BE2C (cell line): ENCODE measurements at regions not wholly inside any gene's neighbourhood (a gene's known extent, or its start where the extent isn't known, plus 50 kb on each side); places are given as distances from the start of the nearest gene placed in this dataset.

Experiments used
- DNase-seq: peaks from one replicate; pipeline ENCODE4 v3.0.0-alpha.2; 2020
- H3K27me3 ChIP-seq: fragments of 250-450 bp; sonication (Bioruptor Pico); 2 replicates; pipeline ENCODE4 v1.5.1; 2020; ENCODE audit warnings: mild to moderate bottlenecking
- H3K36me3 ChIP-seq: fragments of 250-450 bp; sonication (Bioruptor Pico); 2 replicates; pipeline ENCODE4 v1.5.1; 2020; ENCODE audit warnings: mild to moderate bottlenecking
- H3K4me1 ChIP-seq: fragments of 250-450 bp; sonication (Bioruptor Pico); 2 replicates; pipeline ENCODE4 v1.5.1; 2020
- H3K4me3 ChIP-seq: 2 replicates; pipeline ENCODE4 v1.5.1; 2011; ENCODE audit warnings: low read depth, low read length
- H3K9me3 ChIP-seq: fragments of 250-450 bp; sonication (Bioruptor Pico); 2 replicates; pipeline ENCODE4 v1.5.1; 2020
- TF ChIP-seq, protein P1 (sequence below): IDR thresholded peaks from 2 replicates; pipeline ENCODE4 v1.5.1; 2012; ENCODE audit warnings: mild to moderate bottlenecking, low read depth, low read length

- Histone ChIP-seq H3K9me3 (no peaks in the 10 kb centered on the region), H3K27me3 (no peaks in the 10 kb centered on the region), H3K4me3 (no peak overlapping the region), H3K36me3 (no peaks in the 10 kb centered on the region), H3K4me1 (no peaks in the 10 kb centered on the region)
- TF ChIP-seq, protein P1, sequence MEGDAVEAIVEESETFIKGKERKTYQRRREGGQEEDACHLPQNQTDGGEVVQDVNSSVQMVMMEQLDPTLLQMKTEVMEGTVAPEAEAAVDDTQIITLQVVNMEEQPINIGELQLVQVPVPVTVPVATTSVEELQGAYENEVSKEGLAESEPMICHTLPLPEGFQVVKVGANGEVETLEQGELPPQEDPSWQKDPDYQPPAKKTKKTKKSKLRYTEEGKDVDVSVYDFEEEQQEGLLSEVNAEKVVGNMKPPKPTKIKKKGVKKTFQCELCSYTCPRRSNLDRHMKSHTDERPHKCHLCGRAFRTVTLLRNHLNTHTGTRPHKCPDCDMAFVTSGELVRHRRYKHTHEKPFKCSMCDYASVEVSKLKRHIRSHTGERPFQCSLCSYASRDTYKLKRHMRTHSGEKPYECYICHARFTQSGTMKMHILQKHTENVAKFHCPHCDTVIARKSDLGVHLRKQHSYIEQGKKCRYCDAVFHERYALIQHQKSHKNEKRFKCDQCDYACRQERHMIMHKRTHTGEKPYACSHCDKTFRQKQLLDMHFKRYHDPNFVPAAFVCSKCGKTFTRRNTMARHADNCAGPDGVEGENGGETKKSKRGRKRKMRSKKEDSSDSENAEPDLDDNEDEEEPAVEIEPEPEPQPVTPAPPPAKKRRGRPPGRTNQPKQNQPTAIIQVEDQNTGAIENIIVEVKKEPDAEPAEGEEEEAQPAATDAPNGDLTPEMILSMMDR, result no peak
- DNase-seq, result no peak
These were observed 51.6 kb upstream of the SRGAP3 start for GRCh38 chr3:9301091-9301490.

DNA sequence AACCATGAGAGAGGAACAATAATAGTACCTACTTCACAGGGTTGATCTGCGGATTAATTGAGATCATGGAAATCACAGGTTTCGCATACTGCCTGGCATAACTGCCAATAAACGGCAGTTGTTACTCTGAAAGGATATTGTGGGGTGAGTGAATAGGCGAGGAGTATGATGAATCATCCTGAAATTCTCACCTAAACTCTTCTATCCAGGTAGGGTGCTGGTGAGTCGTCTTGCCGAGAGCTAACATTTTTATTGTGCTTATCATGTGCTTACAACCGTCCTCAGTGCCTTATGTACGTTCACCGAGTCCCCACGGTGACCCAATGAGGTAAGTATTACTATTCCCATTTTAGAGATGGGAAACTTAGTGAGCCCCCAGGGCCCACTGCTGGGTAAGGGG, 52.4 kb upstream of the SRGAP3 start:
- H3K9me3 ChIP-seq, result no peaks in the 10 kb centered on the region
- no peaks in the 10 kb centered on the region for H3K4me1 ChIP-seq
- H3K36me3 ChIP-seq, result no peaks in the 10 kb centered on the region
- no peak for DNase-seq
- H3K27me3 ChIP-seq, result no peaks in the 10 kb centered on the region
- TF ChIP-seq, protein P1, result no peak
- H3K4me3 ChIP-seq, result no peak overlapping the region

- TF ChIP-seq, protein P1, result peak; percentile 70
- DNase-seq, result peak; percentile 77
These were observed 53.2 kb upstream of the SRGAP3 start for GRCh38 chr3:9302425-9303181.

GRCh38 chr3:9308298-9308990, 54.4 kb upstream of the THUMPD3 start:
- H3K4me3 ChIP-seq, result no peak overlapping the region
- TF ChIP-seq, protein P1, result no peak
- no peak for DNase-seq
- H3K36me3 ChIP-seq, result no peaks in the 10 kb centered on the region
- H3K27me3 ChIP-seq, result no peaks in the 10 kb centered on the region
- H3K9me3 ChIP-seq, result no peaks in the 10 kb centered on the region
- no peaks in the 10 kb centered on the region for H3K4me1 ChIP-seq

More at GRCh38 chr3:9302425-9303181, 53.2 kb upstream of the SRGAP3 start:
- Histone ChIP-seq H3K4me1 (no peaks in the 10 kb centered on the region), H3K4me3 (no peak overlapping the region), H3K27me3 (no peaks in the 10 kb centered on the region), H3K36me3 (no peaks in the 10 kb centered on the region), H3K9me3 (no peaks in the 10 kb centered on the region)

DNA sequence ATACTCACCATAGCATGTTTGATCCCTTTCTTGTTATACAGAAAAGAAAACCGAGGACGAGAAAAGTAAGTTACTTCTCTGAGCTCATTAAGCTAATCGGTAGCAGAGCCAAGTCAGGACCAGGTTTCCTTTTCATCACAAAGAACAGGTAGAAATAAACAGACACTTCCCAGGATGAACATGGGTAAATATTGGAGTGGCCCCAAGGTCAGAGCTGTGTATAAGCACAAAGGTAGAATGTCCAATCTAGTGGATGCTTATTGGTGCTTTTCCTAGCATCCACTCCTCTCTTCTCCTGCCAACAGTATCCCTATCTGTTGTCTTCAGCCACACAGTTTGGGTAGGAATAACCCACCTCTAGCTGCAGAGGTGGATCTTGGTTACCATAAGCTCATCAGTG, 52.8 kb upstream of the THUMPD3 start:
- H3K9me3 ChIP-seq, result no peaks in the 10 kb centered on the region
- TF ChIP-seq, protein P1, result no peak

DNA sequence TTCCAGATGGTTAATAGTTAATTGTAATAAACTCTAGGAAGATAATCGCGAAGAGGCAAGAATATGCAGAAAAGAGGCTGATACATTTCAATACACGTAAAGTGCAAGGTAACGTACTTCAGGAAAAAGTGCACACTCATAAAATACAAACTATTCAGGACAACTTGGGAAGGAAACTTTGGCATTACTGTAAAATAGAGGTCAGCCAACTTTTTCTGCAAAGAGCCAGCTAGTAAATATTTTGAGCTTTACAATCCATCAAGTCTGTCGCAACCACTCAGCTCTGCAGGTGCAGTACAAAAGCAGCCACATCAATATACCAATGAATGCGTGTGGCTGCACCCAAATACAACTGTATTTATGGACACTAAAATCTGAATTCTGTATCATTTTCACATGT, 51.6 kb upstream of the THUMPD3 start:
- no peak overlapping the region for H3K4me3 ChIP-seq
- TF ChIP-seq, protein P1, result no peak
- no peaks in the 10 kb centered on the region for H3K9me3 ChIP-seq
- no peaks in the 10 kb centered on the region for H3K4me1 ChIP-seq
- H3K27me3 ChIP-seq, result no peaks in the 10 kb centered on the region
- no peaks in the 10 kb centered on the region for H3K36me3 ChIP-seq
- DNase-seq, result no peak

More for the DNA sequence above, 52.8 kb upstream of the THUMPD3 start:
- no peaks in the 10 kb centered on the region for H3K36me3 ChIP-seq
- H3K27me3 ChIP-seq, result no peaks in the 10 kb centered on the region
- no peak for DNase-seq
- H3K4me1 ChIP-seq, result no peaks in the 10 kb centered on the region
- H3K4me3 ChIP-seq, result no peak overlapping the region
